H1 (cell line): ENCODE measurements at regions not wholly inside any gene's neighbourhood (a gene's known extent, or its start where the extent isn't known, plus 50 kb on each side); places are given as distances from the start of the nearest gene placed in this dataset.

Source experiments
- CHD7 ChIP-seq: fragments of 300-600 bp; sonication (generic); IDR thresholded peaks from 2 replicates; pipeline ENCODE4 v1.7.1; 2012; ENCODE audit warnings: low read length, moderate library complexity, mild to moderate bottlenecking, inconsistent platforms; ENCODE audit not compliant: insufficient replicate concordance
- NRF1 ChIP-seq: IDR thresholded peaks from 2 replicates; pipeline ENCODE4 v1.6.1; 2011; ENCODE audit warnings: mild to moderate bottlenecking, low read depth, low read length, improper control_type of control experiment
- POLR2A ChIP-seq, 2 experiments: IDR thresholded peaks; 1 replicate in 1 of 2; 2 replicates in 1 of 2; pipeline ENCODE4 v1.6.1; 2011; ENCODE audit warnings: low read depth in 2 of 2, low read length in 2 of 2, mild to moderate bottlenecking in 2 of 2; ENCODE audit errors: control extremely low read depth in 1 of 2
- RAD21 ChIP-seq, 2 experiments: IDR thresholded peaks in 1 of 2; conservative IDR thresholded peaks in 1 of 2; 2 replicates each; pipeline ENCODE4 v1.6.1; 2011; ENCODE audit warnings: low read depth in 2 of 2, low read length in 2 of 2, improper control_type of control experiment in 1 of 2, inconsistent platforms in 1 of 2, mild to moderate bottlenecking in 1 of 2, moderate library complexity in 1 of 2

- no peak for TF ChIP-seq CHD7
- TF ChIP-seq POLR2A (IDR thresholded peaks at IDR 0.05; ENCODE audit: control extremely low read depth in 1 of 2, low read depth in 2 of 2, low read length in 2 of 2): no peak
- no peak for TF ChIP-seq NRF1
- TF ChIP-seq RAD21 (IDR thresholded peaks at IDR 0.05 in 1 of 2, conservative IDR thresholded peaks at IDR 0.05 in 1 of 2; ENCODE audit: low read depth in 2 of 2, low read length in 2 of 2): no peak
Observed at GRCh38 chr1:25107643-25108010, 124.7 kb downstream of the SYF2 start (continued).
